HG02884 (cell line): ENCODE measurements at regions not wholly inside any gene's neighbourhood (a gene's known extent, or its start where the extent isn't known, plus 50 kb on each side); places are given as distances from the start of the nearest gene placed in this dataset.
A peak's percentile ranks its signal among the peaks of the same experiment; 100 is the strongest.
"Not testable (repeated sequence)": the region's sequence is repeated elsewhere in the genome, so short reads cannot be mapped to it uniquely, and the experiment has no call there.

ENCODE experiments used
- ATAC-seq: cut with Tn5 transposase; IDR thresholded peaks from one replicate; pipeline ENCODE4 v1.9.1; 2021; ENCODE audit warnings: mild to moderate bottlenecking, moderate library complexity; ENCODE audit not compliant: unreplicated experiment

GRCh38 chr12:59517522-59517921, 78.3 kb upstream of the SLC16A7 start:
- no peak for ATAC-seq

GRCh38 chr12:59500915-59501314, 94.9 kb upstream of the SLC16A7 start:
- no peak for ATAC-seq

GRCh38 chr12:59500335-59500734, 95.5 kb upstream of the SLC16A7 start:
- ATAC-seq, result no peak

GRCh38 chr12:59499774-59500173, 96.1 kb upstream of the SLC16A7 start:
- peak; percentile 97 for ATAC-seq

- peak; percentile 73 for ATAC-seq
These were observed 101.2 kb upstream of the SLC16A7 start for GRCh38 chr12:59494617-59495016.

- no peak for ATAC-seq
These were observed 104.0 kb upstream of the SLC16A7 start for GRCh38 chr12:59491877-59492276.

GRCh38 chr12:59486827-59487226, 109.0 kb upstream of the SLC16A7 start:
- no peak for ATAC-seq

- ATAC-seq, result peak; percentile 89
These were observed 111.3 kb upstream of the SLC16A7 start for GRCh38 chr12:59484575-59484974.

GRCh38 chr12:59474236-59474635, 121.6 kb upstream of the SLC16A7 start:
- not testable (repeated sequence) for ATAC-seq

GRCh38 chr12:59472273-59472672, 123.6 kb upstream of the SLC16A7 start:
- ATAC-seq, result peak; percentile 98

GRCh38 chr12:59459966-59460660, 135.7 kb upstream of the SLC16A7 start:
- no peak for ATAC-seq

GRCh38 chr12:59453475-59453874, 142.4 kb upstream of the SLC16A7 start:
- no peak for ATAC-seq

- ATAC-seq, result no peak
These were observed 143.1 kb upstream of the SLC16A7 start for GRCh38 chr12:59452746-59453145.

- ATAC-seq, result no peak
These were observed 143.6 kb upstream of the SLC16A7 start for GRCh38 chr12:59452259-59452658.

GRCh38 chr12:59446116-59446515, 149.7 kb upstream of the SLC16A7 start:
- ATAC-seq, result no peak

- no peak for ATAC-seq
These were observed 150.9 kb upstream of the SLC16A7 start for GRCh38 chr12:59444932-59445331.

GRCh38 chr12:59432057-59432456, 163.8 kb upstream of the SLC16A7 start:
- ATAC-seq, result no peak

GRCh38 chr12:59431266-59431665, 164.6 kb upstream of the SLC16A7 start:
- no peak for ATAC-seq

- ATAC-seq, result no peak
These were observed 166.1 kb upstream of the SLC16A7 start for GRCh38 chr12:59429766-59430165.

GRCh38 chr12:59425798-59426197, 170.0 kb upstream of the SLC16A7 start:
- no peak for ATAC-seq

- not testable (repeated sequence) for ATAC-seq
These were observed 171.2 kb upstream of the SLC16A7 start for GRCh38 chr12:59424666-59425065.

GRCh38 chr12:59414051-59414450, 181.8 kb upstream of the SLC16A7 start:
- ATAC-seq, result no peak

GRCh38 chr12:59408431-59408830, 187.4 kb upstream of the SLC16A7 start:
- no peak for ATAC-seq
